MCF 10A (cell line): ENCODE measurements at regions not wholly inside any gene's neighbourhood (a gene's known extent, or its start where the extent isn't known, plus 50 kb on each side); places are given as distances from the start of the nearest gene placed in this dataset.

Source experiments
- BruUV-seq: library from RNA; stranded (reverse); fragments of 400-500 nt; replicated peaks from 2 replicates; lab custom pipeline; 2021; lab: Mats Ljungman, UMichigan
- CTCF ChIA-PET: fragments of 300-600 bp; sonication (Branson Sonifier 250); formaldehyde crosslinking; extraction: SDS; loops from one replicate; lab custom pipeline; 2021; ENCODE audit warnings: antibody characterized with exemption, inconsistent platforms; lab: Yijun Ruan, JAX
- POLR2A ChIA-PET: fragments of 300-600, 350-650 bp; sonication (Branson Sonifier 250); formaldehyde crosslinking; extraction: SDS; loops from one replicate; lab custom pipeline; 2020; ENCODE audit warnings: antibody characterized with exemption, inconsistent platforms; lab: Yijun Ruan, JAX
- DNase-seq: peaks from one replicate; pipeline ENCODE4 v3.0.0-alpha.2; 2018; ENCODE audit not compliant: unreplicated experiment
- H3K27ac Mint-ChIP-seq: one replicate; pipeline ENCODE4 v1.8.0; 2022; ENCODE audit warnings: mild to moderate bottlenecking, low read depth, mixed read lengths; ENCODE audit not compliant: unreplicated experiment
- H3K27me3 Mint-ChIP-seq: one replicate; pipeline ENCODE4 v1.8.0; 2022; ENCODE audit warnings: mixed read lengths; ENCODE audit not compliant: insufficient read depth, unreplicated experiment
- H3K36me3 Mint-ChIP-seq: one replicate; pipeline ENCODE4 v1.8.0; 2022; ENCODE audit warnings: mild to moderate bottlenecking, moderate library complexity, mixed read lengths; ENCODE audit not compliant: insufficient read depth, unreplicated experiment
- H3K4me1 Mint-ChIP-seq: one replicate; pipeline ENCODE4 v1.8.0; 2022; ENCODE audit warnings: mixed read lengths; ENCODE audit not compliant: insufficient read depth, unreplicated experiment
- H3K4me3 Mint-ChIP-seq: one replicate; pipeline ENCODE4 v1.8.0; 2022; ENCODE audit warnings: mild to moderate bottlenecking, moderate library complexity, mixed read lengths; ENCODE audit not compliant: unreplicated experiment
- H3K9me3 Mint-ChIP-seq: one replicate; pipeline ENCODE4 v1.8.0; 2022; ENCODE audit warnings: mixed read lengths; ENCODE audit not compliant: unreplicated experiment
- intact Hi-C: fragments of 100-400 bp; cut with micrococcal nuclease; formaldehyde crosslinking; loops from 2 replicates; pipeline ENCODE4 v1.14.1; 2022
- TF ChIP-seq, protein P1 (sequence below): fragments of 200-600 bp; IDR thresholded peaks from one replicate; pipeline ENCODE4 v1.8.0; 2022; ENCODE audit warnings: antibody characterized with exemption, mild to moderate bottlenecking; ENCODE audit not compliant: unreplicated experiment

DNA sequence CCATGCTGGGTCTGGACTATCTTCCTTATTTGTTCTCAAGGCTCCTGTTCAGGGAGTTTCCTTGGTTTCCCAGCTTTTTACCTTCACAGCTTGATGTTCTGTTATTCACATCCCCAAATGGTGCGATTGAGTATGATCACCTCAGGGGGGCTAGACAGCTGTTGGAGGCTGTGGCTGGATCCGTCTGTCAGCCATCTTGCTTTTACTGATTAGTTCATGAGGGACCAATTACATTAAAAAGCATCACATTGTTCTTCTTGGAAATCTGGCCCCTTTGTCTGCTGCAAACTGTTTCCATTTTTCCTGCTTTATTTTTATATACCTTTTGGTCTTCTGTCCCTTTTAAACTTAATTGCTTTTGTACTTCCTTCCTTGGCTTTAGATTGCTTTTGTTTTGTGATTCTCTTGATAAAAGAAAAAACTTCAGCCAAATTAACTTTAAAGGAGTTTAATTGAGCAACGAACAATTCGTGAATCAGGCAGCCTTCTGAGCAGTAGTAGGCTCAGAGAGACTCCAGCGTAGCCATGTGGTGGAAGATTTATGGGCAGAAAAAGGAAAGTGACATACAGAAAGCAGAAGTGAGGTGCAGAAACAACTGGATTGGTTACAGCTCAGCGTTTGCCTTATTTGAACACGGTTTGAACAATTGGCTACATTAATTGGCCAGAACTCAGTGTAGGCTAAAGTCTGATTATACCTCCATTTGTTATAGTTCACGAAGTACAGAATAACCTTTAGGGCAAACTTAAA is 208.7 kb downstream of the AEBP2 start:
- intact Hi-C loops, result loop anchor here (10.0 kb wide), 1 partner anchor 353 kb away; no protein-coding TSS in a partner anchor
- CTCF ChIA-PET, result interaction anchor here (0.7 kb wide), 1 partner anchor 249 kb away, joined by 3 read pairs; no protein-coding TSS in a partner anchor
- DNase-seq, result no peak

DNA sequence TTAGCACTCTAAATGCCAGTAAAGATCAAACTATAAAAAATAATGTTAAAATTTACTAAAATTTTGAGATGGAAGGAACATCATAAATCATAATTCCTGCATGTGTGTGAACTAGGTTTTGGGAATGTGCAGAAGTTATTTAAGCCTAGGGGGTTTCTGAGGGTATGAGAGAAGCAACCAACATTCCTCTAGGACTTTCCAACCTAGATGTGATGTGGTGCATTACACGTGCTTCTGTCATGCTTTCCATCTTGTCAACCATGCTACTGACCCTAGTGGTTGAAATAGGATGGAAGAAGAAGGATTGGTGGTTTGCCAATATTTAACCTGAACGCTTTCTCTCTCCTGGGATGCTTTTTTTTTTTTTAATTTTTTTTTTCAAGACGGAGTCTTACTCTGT is 209.3 kb downstream of the AEBP2 start:
- intact Hi-C loops, result loop anchor here (10.0 kb wide), 1 partner anchor 354 kb away; no protein-coding TSS in a partner anchor
- TF ChIP-seq, protein P1, sequence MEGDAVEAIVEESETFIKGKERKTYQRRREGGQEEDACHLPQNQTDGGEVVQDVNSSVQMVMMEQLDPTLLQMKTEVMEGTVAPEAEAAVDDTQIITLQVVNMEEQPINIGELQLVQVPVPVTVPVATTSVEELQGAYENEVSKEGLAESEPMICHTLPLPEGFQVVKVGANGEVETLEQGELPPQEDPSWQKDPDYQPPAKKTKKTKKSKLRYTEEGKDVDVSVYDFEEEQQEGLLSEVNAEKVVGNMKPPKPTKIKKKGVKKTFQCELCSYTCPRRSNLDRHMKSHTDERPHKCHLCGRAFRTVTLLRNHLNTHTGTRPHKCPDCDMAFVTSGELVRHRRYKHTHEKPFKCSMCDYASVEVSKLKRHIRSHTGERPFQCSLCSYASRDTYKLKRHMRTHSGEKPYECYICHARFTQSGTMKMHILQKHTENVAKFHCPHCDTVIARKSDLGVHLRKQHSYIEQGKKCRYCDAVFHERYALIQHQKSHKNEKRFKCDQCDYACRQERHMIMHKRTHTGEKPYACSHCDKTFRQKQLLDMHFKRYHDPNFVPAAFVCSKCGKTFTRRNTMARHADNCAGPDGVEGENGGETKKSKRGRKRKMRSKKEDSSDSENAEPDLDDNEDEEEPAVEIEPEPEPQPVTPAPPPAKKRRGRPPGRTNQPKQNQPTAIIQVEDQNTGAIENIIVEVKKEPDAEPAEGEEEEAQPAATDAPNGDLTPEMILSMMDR, result no peak
- no peak for DNase-seq
- Mint-ChIP-seq H3K4me1 (peaks cover 2% of the 10 kb centered on the region), H3K36me3 (no peaks in the 10 kb centered on the region), H3K27me3 (no peaks in the 10 kb centered on the region), H3K4me3 (no peak overlapping the region), H3K27ac (no peak overlapping the region), H3K9me3 (no peaks in the 10 kb centered on the region)
- ChIA-PET CTCF (interaction anchor here (0.6 kb wide), 1 partner anchor 9 kb away, joined by 3 read pairs; no protein-coding TSS in a partner anchor), POLR2A (no interaction called here)
- no TSS peak for BruUV-seq

More for the DNA sequence above, 208.7 kb downstream of the AEBP2 start:
- BruUV-seq, result no TSS peak
- Mint-ChIP-seq H3K27me3 (no peaks in the 10 kb centered on the region), H3K27ac (no peak overlapping the region), H3K36me3 (no peaks in the 10 kb centered on the region), H3K4me3 (no peak overlapping the region), H3K9me3 (no peaks in the 10 kb centered on the region), H3K4me1 (peaks cover 6% of the 10 kb centered on the region)
- TF ChIP-seq, protein P1, result no peak
- POLR2A ChIA-PET, result no interaction called here

DNA sequence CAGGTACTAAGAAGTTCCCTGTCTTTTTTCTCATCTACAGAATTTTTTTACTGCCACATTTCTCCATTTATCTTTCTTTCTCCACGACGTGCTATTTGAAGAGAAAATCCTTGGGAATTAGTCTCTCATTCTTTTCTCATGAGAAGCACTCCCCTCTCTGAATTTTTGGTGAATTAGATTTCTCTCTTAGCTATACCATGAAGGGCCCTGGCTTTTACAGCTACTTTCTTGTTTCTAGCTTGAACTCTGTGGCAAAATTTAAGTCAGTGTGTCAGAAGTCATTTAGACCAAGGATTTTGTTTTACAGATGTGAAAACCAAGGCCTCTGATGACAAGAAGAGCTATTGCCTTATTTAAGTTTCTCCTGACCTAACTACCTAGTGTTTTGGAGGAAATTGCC is 213.1 kb downstream of the AEBP2 start:
- no peak overlapping the region for H3K27ac Mint-ChIP-seq
- TF ChIP-seq, protein P1, result no peak
- no peak overlapping the region for H3K4me3 Mint-ChIP-seq
- ChIA-PET POLR2A (no interaction called here), CTCF (interaction anchor here (0.6 to 1.1 kb wide), 2 partner anchors 10 to 45 kb away, joined by 3 to 4 read pairs; no protein-coding TSS in a partner anchor)
- no peaks in the 10 kb centered on the region for H3K27me3 Mint-ChIP-seq
- DNase-seq, result no peak
- H3K9me3 Mint-ChIP-seq, result no peaks in the 10 kb centered on the region
- BruUV-seq, result no TSS peak
- no peaks in the 10 kb centered on the region for H3K4me1 Mint-ChIP-seq
- intact Hi-C loops, result no loop called here
- H3K36me3 Mint-ChIP-seq, result no peaks in the 10 kb centered on the region

DNA sequence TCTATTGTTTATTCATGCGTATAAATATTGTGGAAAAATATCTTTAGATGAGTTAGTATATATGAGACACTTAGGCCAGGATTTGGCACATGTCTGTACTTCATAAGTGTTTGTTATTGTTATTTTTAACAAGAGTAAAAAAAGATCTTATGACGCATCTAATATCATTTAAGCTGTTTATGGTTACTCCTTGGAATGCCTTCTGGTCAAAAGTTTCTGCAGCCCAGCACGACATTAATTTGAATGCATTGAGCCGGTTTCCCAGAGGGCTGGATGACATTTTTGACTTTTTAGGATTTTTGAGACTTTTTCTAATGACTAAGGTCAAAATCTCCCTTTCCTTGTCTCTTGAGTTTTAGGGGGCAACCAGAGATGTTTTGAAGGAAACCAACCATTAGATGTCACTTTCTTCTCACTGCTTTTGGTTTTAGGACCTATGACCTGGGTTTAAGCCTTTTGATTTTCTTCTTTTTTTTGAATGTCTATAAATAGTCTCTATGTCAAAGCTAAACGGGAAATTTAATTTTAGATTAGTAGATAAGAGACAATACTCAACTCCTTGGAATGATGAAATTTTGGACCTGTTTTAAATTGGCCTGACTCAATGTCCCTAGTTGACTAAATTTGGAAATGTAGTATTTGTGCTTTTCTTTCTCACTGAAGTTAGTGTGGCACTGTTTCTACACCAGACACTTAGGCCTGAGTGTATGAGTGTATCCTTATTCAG is 215.5 kb downstream of the AEBP2 start:
- H3K4me3 Mint-ChIP-seq, result no peak overlapping the region
- no peak for DNase-seq
- H3K4me1 Mint-ChIP-seq, result no peaks in the 10 kb centered on the region
- ChIA-PET CTCF (no interaction called here), POLR2A (no interaction called here)
- no peaks in the 10 kb centered on the region for H3K36me3 Mint-ChIP-seq
- no TSS peak for BruUV-seq
- no peaks in the 10 kb centered on the region for H3K27me3 Mint-ChIP-seq
- H3K9me3 Mint-ChIP-seq, result no peaks in the 10 kb centered on the region
- intact Hi-C loops, result no loop called here
- H3K27ac Mint-ChIP-seq, result no peak overlapping the region
- TF ChIP-seq, protein P1, result no peak
